ENCODE measurements at regions not wholly inside any gene's neighbourhood (a gene's known extent, or its start where the extent isn't known, plus 50 kb on each side); places are given as distances from the start of the nearest gene placed in this dataset.
"Not testable (repeated sequence)": the region's sequence is repeated elsewhere in the genome, so short reads cannot be mapped to it uniquely, and the experiment has no call there.

- no peak for DNase-seq
Measured at GRCh38 chr7:94111009-94111408, 106.9 kb upstream of the BET1 start.

GRCh38 chr7:94115316-94115715 lies 111.2 kb upstream of the BET1 start:
- no peak for DNase-seq

DNA sequence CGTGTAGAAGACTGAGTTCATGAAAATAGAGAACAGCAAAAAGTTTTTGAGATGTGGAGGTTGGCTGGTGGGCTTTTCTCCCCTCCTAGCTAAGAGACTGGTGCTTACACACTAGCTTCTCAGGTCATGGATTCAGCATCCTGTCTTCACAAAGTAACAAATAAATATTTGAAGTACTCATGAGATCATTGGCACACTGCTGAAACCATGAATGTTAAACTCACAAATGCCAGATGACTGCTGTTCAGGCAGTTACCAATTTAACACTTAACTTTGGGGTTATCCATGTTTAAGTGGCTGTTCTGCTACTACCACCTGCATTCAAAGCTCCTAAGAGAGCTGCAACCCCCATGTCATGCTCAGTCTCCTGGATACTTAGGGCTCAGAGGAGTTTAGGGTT lies 119.0 kb upstream of the BET1 start:
- DNase-seq, result no peak

DNA sequence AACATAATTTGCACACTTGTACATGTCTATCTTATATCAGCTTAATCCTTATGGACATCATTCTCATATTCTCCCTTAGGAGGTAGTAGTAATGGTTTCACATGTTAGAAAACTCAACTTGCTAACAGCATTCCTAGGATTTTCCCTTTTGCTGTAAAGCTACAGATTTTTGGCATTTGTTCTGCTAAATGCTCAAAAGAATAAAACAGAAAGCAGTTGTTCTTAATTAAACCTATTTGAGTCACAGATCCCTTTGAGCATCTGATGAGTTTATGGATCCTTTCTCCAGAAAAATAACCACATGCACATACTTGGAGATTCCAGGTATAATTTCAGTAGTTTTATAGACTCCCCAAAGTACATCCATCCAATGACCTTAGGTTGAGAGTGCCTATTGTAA lies 122.9 kb upstream of the BET1 start:
- DNase-seq, result no peak

GRCh38 chr7:94128072-94128471 lies 123.9 kb upstream of the BET1 start:
- DNase-seq, result no peak

DNA sequence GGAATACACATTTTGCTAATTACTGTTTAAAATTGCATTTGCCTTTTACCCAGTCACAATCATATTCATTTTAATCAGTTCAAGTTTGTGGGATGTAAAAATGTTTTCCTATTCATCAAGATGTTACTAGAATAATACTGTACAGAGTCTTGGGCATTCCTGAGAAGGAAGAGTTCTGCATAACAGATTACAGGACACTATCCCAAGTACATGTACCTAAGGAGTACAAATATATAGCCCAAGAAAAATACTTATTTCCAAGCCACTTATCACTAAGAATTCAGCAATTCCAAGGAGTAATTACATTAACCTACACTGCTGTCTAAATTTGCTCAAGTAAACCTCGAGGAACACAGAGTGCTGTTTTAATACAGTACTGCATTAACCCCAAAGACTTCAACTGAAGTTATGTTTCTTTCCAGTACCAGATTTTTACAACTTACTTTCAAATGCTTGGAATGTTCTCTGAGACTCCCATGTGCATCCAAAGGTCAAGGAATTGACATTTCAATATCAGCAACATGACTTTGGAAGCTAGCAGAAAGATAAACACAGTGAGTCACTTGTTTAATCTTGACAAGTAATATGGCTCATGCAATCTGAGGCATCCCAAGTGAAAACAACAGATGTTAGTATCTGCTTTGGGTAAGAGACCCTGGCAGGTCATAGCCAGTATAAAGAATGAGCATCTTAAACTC lies 125.4 kb upstream of the BET1 start:
- peak; percentile 59 for DNase-seq

- no peak for DNase-seq
Measured at GRCh38 chr7:94130716-94131115, 126.6 kb upstream of the BET1 start.

- no peak for DNase-seq
Measured at GRCh38 chr7:94133460-94133859, 129.3 kb upstream of the BET1 start.

DNA sequence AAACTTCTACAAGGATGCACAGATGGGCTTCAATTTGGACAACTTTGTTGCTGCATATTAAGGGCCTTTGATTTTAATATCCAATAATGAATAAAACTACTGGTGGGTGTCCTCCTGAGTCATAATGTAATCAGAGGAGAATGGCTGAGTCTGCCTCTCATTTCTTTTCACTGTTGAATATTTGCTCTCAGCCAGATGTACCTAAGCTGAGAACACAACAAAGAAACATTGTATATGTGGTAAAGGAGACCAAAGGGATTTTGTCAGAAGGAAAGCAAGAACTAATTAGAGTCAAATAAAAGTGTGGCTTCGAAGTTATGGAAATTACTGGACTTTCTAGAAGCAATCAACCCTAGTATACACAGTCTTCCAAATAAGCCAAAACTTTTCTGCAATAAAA lies 131.0 kb upstream of the BET1 start:
- DNase-seq, result no peak

GRCh38 chr7:94142281-94142680 lies 138.1 kb upstream of the BET1 start:
- DNase-seq, result no peak

- DNase-seq, result no peak
Measured at GRCh38 chr7:94145602-94146001, 141.4 kb upstream of the BET1 start.

DNA sequence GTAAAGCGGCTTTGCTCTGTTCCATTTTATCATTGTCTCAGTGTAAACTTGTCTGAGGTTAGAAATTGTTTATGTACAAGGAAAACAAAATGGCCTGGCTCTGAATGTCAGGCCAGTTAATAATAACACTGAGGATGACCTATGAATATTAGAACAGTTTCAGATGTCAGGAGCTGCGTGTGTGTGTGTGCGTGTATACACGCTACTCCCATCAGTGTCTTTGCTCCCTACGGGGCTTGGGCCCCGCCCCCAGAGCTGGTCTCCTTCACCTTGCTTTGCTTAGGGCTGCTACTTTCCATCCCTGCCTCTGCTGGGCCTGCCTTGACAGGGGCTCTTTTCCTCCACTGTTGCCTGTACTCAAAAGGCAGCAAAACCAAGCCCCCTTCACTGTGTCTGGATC lies 142.3 kb upstream of the BET1 start:
- DNase-seq, result no peak

- DNase-seq, result no peak
Measured at GRCh38 chr7:94149789-94150545, 145.8 kb upstream of the BET1 start.

DNA sequence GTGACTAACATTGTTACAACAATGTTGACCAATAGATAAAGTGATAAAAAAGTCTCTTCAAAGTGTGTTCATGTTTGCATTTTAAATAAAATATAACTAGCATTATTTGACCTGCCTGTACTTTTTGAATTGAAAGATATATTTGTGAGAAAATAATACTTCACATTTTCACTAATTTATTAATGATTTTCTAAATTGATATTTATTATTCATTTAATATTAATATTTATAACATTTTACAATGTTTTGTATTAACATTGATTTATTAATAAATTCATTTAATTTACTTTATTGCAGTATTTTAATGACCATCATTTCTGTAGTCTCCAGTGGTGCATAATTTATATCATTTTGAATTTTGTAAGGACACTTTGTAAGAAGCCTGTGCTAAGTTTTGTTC lies 150.0 kb upstream of the BET1 start:
- DNase-seq, result no peak

- DNase-seq, result no peak
Measured at GRCh38 chr7:94154858-94155257, 150.7 kb upstream of the BET1 start.

GRCh38 chr7:94157659-94158306 lies 153.6 kb upstream of the BET1 start:
- DNase-seq, result not testable (repeated sequence)

- no peak for DNase-seq
Measured at GRCh38 chr7:94160719-94161435, 156.7 kb upstream of the BET1 start.

- no peak for DNase-seq
Measured at GRCh38 chr7:94161476-94161875, 157.3 kb upstream of the BET1 start.

DNA sequence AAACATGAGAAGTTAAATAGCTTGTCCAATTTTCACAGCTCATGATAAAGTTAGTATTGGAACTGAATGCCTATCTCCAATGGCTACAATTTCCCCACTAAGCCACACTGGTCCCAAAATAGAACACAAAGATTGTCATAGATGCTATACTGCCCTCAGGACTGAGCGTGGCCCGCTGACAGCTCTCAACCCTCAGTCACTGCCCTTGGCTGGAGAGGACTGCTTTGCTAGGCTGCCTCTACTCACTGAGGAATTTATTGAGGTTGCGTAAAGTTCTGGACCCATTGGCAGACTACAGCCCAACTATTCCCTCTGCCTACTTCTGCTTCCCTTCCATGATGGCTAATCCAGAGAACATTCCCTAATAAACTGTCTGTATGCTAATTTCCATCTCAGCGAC lies 165.5 kb upstream of the BET1 start:
- DNase-seq, result no peak

DNA sequence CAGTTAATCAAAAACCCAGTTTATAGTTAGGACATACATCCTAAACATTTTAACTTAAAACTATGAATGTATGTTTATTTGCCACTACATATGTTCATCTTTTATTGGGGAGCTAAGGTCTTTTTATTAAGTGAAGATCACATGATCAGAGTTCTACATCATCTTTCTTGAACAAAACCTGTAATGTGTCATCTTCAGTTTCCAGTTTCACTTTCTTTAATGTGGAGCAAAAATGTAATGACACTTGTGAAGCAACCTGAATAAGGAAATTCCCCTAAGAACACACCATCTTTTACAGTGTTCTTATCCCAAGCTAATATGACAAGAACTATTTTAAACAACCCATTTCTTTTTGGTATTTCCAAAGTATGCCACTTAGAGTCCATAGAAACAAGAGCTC lies 166.7 kb upstream of the BET1 start:
- no peak for DNase-seq

DNA sequence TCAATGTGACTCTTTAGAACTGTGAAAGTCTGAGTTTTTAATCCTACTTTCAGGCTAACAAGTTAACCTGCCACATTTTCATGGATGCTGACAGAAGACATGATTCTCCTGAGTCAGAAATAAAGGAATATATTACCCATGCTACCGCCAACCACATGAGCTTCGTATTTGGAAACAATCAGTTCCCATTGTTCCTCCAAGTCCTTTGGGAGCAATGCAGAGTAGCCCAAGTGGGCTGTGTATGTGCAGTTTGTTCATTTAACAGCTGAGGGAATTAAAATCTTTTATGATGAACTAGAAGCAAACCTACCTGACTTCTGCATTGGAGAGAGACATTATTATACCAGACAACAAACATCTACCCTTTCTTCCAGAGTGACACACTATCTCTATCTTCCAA lies 169.3 kb upstream of the BET1 start:
- no peak for DNase-seq

GRCh38 chr7:94174375-94174774 lies 170.2 kb upstream of the BET1 start:
- DNase-seq, result no peak

DNA sequence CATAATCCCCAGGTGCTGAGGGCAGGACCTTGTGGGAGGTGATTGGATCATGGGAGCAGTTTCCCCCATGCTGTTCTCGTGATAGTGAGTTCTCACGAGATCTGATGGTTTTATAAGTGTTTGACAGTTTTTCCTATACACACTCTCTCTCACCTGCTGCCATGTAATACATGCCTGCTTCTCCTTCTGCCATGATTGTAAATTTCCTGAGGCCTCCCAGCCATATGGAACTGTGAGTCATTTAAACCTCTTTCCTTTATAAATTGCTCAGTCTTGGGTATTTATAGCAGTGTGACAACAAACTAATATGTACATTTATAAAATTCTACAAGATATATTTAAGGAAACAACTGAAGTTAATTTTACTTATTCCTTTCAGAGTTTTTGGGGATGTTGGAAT lies 170.8 kb upstream of the BET1 start:
- DNase-seq, result no peak
